ENCODE measurements at regions not wholly inside any gene's neighbourhood (a gene's known extent, or its start where the extent isn't known, plus 50 kb on each side); places are given as distances from the start of the nearest gene placed in this dataset.
A peak's percentile ranks its signal among the peaks of the same experiment; 100 is the strongest.
"Not testable (repeated sequence)": the region's sequence is repeated elsewhere in the genome, so short reads cannot be mapped to it uniquely, and the experiment has no call there.

DNA sequence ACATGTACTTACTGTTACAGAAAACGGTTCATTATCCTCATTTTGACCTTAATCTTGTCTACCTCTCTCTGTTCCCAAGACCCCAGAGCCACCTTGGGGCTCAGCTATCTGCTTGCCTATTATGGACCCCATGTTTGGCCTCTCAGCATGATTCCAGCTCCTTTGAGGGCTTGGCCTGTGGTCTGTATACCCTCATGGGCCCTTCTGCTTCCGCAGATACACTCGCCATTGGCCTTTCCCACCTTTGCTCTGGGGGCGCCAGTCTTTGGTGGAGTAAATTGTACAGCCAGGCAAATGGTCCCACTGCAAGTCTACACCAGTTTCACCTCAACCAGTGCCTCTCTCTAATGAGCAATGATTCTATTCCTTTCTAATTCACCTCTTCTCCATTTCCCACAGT lies 109.2 kb upstream of the ZNF746 start:
- TF ChIP-seq, protein P1, sequence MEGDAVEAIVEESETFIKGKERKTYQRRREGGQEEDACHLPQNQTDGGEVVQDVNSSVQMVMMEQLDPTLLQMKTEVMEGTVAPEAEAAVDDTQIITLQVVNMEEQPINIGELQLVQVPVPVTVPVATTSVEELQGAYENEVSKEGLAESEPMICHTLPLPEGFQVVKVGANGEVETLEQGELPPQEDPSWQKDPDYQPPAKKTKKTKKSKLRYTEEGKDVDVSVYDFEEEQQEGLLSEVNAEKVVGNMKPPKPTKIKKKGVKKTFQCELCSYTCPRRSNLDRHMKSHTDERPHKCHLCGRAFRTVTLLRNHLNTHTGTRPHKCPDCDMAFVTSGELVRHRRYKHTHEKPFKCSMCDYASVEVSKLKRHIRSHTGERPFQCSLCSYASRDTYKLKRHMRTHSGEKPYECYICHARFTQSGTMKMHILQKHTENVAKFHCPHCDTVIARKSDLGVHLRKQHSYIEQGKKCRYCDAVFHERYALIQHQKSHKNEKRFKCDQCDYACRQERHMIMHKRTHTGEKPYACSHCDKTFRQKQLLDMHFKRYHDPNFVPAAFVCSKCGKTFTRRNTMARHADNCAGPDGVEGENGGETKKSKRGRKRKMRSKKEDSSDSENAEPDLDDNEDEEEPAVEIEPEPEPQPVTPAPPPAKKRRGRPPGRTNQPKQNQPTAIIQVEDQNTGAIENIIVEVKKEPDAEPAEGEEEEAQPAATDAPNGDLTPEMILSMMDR (IDR thresholded peaks at IDR 0.05; ENCODE audit: control insufficient read depth, insufficient read depth, low read depth, low read length, missing control alignments): no peak
- DNase-seq (ENCODE audit: low read depth): no peak
- H3K4me3 ChIP-seq (ENCODE audit: control insufficient read depth, low read depth, low read length): no peak overlapping the region

DNA sequence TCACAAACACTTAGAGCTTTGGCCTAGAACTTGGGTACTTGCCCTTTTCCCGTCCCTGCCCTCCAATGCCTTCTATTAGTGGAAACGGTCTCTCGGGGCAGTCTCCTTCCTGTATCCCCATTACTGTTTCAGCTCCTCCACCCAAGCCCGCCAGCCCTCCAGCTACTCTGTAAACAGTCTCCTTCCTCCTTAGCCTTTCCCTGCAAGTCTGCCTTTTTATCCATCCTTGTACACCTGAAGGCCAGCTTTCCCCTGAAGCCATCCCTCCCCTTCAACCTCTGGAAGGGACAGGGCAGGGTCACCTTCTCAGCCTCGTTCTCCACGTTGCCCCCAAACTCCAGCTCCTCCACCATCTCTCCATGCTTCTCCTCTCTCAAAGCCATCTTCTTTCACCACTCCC lies 108.1 kb upstream of the ZNF746 start:
- TF ChIP-seq, protein P1 (IDR thresholded peaks at IDR 0.05; ENCODE audit: control insufficient read depth, insufficient read depth, low read depth, low read length, missing control alignments): no peak
- H3K4me3 ChIP-seq (ENCODE audit: control insufficient read depth, low read depth, low read length): no peak overlapping the region
- DNase-seq (ENCODE audit: low read depth): no peak

DNA sequence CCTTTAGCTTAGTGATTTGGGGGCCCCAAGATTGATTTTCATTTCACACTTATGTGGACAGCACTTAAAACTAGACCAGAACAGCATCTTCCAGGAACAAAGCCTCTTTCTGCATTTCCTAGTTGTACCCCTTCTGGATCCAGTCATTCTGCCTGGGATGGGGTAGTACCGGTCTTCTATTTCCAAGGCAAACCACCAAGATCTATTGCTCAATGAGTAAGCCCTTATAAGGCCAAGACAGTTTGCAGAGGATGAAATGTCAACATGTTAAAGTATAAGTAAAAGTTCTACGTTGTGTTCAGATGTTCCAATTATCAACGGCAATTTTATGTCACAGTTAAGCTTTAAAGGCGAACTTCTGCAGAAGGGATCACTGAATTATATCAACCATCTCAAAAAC lies 106.9 kb upstream of the ZNF746 start:
- DNase-seq (ENCODE audit: low read depth): no peak
- TF ChIP-seq, protein P1 (IDR thresholded peaks at IDR 0.05; ENCODE audit: control insufficient read depth, insufficient read depth, low read depth, low read length, missing control alignments): no peak
- no peak overlapping the region for H3K4me3 ChIP-seq (ENCODE audit: control insufficient read depth, low read depth, low read length)

DNA sequence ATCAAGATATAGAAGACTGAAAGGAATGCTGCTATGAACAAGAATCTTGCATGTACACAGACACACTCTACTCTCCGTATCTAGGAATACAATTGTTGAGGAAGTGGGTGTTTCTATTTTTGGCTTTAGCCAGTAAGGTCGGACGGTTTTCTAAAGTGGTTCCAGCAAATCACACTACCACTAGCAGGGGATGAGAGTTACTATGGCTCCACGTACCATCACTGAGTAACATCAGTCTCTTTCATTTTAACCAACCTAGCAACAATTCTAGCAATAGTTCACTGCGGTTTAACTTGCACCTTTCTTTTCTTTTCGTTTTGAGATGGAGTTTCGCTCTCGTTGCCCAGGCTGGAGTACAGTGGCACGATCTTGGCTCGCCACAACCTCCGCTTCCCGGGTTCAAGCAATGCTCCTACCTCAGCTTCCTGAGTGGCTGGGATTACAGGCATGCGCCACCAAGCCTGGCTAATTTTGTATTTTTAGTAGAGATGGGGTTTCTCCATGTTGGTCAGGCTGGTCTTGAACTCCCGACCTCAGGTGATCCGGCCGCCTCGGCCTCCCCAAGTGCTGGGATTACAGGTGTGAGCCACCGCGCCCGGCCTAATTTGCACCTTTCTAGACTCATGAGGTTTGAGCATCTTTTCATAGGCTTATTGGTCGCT lies 103.2 kb upstream of the ZNF746 start:
- H3K4me3 ChIP-seq (ENCODE audit: control insufficient read depth, low read depth, low read length); DNase-seq (ENCODE audit: low read depth): not testable (repeated sequence)

DNA sequence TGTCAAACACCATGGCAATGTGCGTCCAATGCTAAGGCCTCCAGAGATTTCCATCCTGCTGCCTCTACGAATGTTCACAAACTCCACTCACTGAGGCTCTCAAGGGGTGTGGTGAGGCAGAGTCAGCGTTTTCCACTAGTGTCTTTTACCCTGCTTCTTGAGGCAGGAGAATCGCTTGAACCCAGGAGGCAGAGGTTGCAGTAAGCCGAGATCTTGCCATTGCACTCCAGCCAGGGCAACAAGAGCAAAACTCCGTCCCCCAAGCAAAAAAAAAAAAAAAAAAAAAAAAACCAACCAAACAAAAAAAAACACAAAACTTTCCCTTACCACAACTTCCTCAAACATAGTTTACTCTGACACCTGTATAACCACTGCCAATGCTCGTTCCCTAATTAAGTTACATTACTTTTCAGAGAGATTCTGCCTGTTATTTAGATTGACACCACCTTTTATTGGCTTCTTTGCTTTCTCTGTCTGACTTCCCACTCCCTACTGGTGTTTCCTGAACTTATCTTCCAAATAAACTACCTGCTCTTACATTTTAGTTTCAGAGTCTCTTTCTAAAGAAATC lies 102.1 kb upstream of the ZNF746 start:
- H3K4me3 ChIP-seq (ENCODE audit: control insufficient read depth, low read depth, low read length): no peak overlapping the region
- no peak for DNase-seq (ENCODE audit: low read depth)
- TF ChIP-seq, protein P1 (IDR thresholded peaks at IDR 0.05; ENCODE audit: control insufficient read depth, insufficient read depth, low read depth, low read length, missing control alignments): no peak

DNA sequence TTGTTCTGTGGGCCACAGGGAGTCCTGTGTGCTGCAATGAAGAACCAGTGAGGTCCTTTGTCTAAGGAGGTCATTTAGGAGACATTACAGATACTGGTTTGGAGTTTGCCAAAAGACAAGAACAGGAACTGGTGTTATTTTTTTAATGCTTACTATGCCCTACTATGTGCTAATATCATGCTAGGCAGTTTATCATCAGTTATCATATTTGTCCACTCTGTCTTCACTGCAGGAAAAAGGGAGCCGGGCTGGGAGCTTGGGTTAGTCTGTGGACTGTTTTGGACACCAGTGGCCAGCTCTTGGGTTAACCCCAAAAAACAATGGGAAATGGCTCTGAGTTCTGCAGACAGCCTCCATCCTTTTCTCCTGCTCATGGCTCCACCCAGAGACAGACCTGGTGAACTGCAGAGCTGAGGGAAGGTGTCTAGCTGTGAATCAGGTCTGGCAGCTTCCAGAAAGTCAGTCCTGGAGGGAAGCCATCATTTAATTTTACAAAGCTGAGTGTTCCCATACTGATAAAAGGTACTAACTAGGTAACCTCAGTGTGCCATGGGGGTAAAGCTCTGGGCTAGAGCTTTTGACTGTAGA lies 101.2 kb upstream of the ZNF746 start:
- H3K4me3 ChIP-seq (ENCODE audit: control insufficient read depth, low read depth, low read length): no peak overlapping the region
- TF ChIP-seq, protein P1 (IDR thresholded peaks at IDR 0.05; ENCODE audit: control insufficient read depth, insufficient read depth, low read depth, low read length, missing control alignments): peak; percentile 52
- DNase-seq (ENCODE audit: low read depth): peak; percentile 3

DNA sequence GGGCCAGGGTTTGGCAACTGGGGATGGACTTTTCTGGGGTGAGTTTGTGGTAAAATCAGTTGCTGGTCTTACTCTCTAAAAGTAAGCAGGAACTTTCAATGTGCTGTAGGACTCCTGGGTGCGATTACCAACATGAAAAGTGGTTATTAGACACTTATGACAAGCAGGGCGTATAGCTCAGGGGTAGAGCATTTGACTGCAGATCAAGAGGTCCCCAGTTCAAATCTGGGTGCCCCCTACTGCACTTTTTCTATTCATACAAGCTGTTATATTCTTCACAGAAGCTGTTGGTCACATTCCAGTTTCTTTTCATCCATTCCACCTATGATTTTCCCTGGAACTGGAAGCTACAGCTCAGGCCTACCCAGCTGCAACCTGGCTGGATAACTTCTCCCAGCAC lies 100.2 kb upstream of the ZNF746 start:
- DNase-seq (ENCODE audit: low read depth); H3K4me3 ChIP-seq (ENCODE audit: control insufficient read depth, low read depth, low read length): not testable (repeated sequence)

All from AG09309 (cell line).